ENCODE measurements at regions not wholly inside any gene's neighbourhood (a gene's known extent, or its start where the extent isn't known, plus 50 kb on each side); places are given as distances from the start of the nearest gene placed in this dataset.

- TF ChIP-seq, protein P1, sequence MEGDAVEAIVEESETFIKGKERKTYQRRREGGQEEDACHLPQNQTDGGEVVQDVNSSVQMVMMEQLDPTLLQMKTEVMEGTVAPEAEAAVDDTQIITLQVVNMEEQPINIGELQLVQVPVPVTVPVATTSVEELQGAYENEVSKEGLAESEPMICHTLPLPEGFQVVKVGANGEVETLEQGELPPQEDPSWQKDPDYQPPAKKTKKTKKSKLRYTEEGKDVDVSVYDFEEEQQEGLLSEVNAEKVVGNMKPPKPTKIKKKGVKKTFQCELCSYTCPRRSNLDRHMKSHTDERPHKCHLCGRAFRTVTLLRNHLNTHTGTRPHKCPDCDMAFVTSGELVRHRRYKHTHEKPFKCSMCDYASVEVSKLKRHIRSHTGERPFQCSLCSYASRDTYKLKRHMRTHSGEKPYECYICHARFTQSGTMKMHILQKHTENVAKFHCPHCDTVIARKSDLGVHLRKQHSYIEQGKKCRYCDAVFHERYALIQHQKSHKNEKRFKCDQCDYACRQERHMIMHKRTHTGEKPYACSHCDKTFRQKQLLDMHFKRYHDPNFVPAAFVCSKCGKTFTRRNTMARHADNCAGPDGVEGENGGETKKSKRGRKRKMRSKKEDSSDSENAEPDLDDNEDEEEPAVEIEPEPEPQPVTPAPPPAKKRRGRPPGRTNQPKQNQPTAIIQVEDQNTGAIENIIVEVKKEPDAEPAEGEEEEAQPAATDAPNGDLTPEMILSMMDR (conservative IDR thresholded peaks at IDR 0.05; ENCODE audit: low read depth, low read length): no peak
- TF ChIP-seq EZH2 (IDR thresholded peaks at IDR 0.05; ENCODE audit: borderline replicate concordance, low read depth, low read length, poor library complexity, severe bottlenecking): no peak
Measured at GRCh38 chr2:138355244-138355643, 146.3 kb upstream of the SPOPL start.
